ENCODE measurements at regions not wholly inside any gene's neighbourhood (a gene's known extent, or its start where the extent isn't known, plus 50 kb on each side); places are given as distances from the start of the nearest gene placed in this dataset.

- TF ChIP-seq CTCF (IDR thresholded peaks at IDR 0.05) (no peak), POLR2A (IDR thresholded peaks at IDR 0.05) (no peak)
Observed at GRCh38 chr6:118396969-118397368, 151.1 kb upstream of the PLN start.
